ENCODE measurements at regions not wholly inside any gene's neighbourhood (a gene's known extent, or its start where the extent isn't known, plus 50 kb on each side); places are given as distances from the start of the nearest gene placed in this dataset.

DNA sequence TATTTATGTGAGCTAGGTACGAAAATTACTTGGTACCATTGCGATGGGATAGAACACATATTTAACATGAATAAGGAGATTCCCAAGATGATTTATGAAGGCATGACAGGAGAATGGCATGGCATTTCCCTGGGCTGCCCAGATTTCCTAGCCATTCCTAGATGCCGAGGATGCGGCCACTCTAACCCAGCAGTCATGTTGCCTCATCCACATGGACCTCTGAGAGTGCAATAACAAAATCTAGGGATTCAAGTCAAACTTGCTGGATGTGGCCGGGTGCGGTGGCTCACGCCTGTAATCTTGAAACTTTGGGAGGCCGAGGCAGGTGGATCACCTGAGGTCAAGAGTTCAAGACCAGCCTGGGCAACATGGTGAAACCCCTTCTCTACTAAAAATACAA is 110.8 kb upstream of the ARL4C start:
- POLR2A ChIA-PET (ENCODE audit: unreplicated experiment): no interaction called here
- H4K20me1 ChIP-seq (ENCODE audit: low read length): no peaks in the 10 kb centered on the region
- no peak for ATAC-seq
- H3K27ac ChIP-seq (ENCODE audit: low read length): no peak overlapping the region
- H3K9me3 ChIP-seq (ENCODE audit: low read length): no peaks in the 10 kb centered on the region
- H3K9ac ChIP-seq (ENCODE audit: low read length): no peak overlapping the region
- no peaks in the 10 kb centered on the region for H3K27me3 ChIP-seq (ENCODE audit: low read length)
- intact Hi-C loops (cut with micrococcal nuclease): no loop called here
- no peaks in the 10 kb centered on the region for H3K79me2 ChIP-seq (ENCODE audit: low read length)
- CTCF ChIA-PET: no interaction called here
- H3K4me3 ChIP-seq (ENCODE audit: low read length): no peak overlapping the region
- no peaks in the 10 kb centered on the region for H3K9me2 ChIP-seq (replicated peaks; ENCODE audit: low read length)
- no peak for DNase-seq
- no peak overlapping the region for H3K4me2 ChIP-seq (ENCODE audit: low read length)
- no peaks in the 10 kb centered on the region for H3K4me1 ChIP-seq (ENCODE audit: insufficient read depth, low read length)
- no peaks in the 10 kb centered on the region for H3K36me3 ChIP-seq (ENCODE audit: low read depth, low read length)
- BruUV-seq (replicated peaks): no TSS peak
- H3F3A ChIP-seq (ENCODE audit: low read length, unreplicated experiment): no peaks in the 10 kb centered on the region
- TF ChIP-seq EZH2phosphoT487 (IDR thresholded peaks at IDR 0.05; ENCODE audit: borderline replicate concordance, low read length) (no peak), EZH2 (IDR thresholded peaks at IDR 0.05; ENCODE audit: low read length, unreplicated experiment) (no peak)
- TF ChIP-seq, protein P1, sequence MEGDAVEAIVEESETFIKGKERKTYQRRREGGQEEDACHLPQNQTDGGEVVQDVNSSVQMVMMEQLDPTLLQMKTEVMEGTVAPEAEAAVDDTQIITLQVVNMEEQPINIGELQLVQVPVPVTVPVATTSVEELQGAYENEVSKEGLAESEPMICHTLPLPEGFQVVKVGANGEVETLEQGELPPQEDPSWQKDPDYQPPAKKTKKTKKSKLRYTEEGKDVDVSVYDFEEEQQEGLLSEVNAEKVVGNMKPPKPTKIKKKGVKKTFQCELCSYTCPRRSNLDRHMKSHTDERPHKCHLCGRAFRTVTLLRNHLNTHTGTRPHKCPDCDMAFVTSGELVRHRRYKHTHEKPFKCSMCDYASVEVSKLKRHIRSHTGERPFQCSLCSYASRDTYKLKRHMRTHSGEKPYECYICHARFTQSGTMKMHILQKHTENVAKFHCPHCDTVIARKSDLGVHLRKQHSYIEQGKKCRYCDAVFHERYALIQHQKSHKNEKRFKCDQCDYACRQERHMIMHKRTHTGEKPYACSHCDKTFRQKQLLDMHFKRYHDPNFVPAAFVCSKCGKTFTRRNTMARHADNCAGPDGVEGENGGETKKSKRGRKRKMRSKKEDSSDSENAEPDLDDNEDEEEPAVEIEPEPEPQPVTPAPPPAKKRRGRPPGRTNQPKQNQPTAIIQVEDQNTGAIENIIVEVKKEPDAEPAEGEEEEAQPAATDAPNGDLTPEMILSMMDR (conservative IDR thresholded peaks at IDR 0.05; ENCODE audit: low read depth, low read length): no peak
- no peak overlapping the region for H2AFZ ChIP-seq (ENCODE audit: low read length)

DNA sequence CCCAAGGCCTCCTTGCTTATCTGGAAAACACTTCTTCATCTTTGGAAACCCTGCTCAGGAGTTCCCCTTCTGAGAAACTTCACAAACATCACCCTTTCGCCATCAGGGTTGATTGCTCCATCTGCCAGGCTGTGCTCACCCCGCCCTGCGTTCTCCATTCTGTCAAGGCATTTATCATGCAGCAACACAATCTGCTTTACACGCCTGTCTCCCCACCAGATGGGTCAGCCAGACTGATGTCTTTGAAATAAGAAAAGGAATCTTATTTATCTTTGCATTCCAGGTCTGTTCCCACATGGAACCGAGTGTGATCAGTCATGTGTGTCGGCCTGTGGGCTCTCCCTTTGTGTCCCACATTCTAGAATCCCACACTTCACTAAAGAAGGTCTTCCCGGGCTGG is 110.0 kb upstream of the ARL4C start:
- H4K20me1 ChIP-seq (ENCODE audit: low read length): no peaks in the 10 kb centered on the region

DNA sequence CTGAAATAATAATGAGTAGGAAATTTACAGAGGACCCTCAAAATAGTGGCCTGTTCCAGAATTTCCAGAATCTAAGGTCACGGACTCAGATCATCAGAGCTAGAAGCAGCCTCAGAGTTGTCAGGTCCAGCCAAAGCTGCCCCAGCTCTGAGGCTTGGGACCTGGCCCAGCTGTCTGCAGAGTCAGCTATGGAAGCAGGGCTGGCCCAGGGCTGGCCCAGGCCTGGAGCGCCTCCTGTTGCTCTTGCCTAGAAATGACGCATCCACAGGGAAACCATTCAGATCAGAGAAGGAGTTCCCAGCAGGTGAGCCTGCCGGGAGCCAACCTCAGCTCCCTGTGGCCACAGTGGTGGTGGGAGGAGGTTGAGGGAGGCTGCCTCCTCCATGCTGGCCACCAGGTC is 106.7 kb upstream of the ARL4C start:
- Histone ChIP-seq H3K4me2 (ENCODE audit: low read length) (no peak overlapping the region), H3K36me3 (ENCODE audit: low read depth, low read length) (no peaks in the 10 kb centered on the region), H3K9me2 (replicated peaks; ENCODE audit: low read length) (no peaks in the 10 kb centered on the region), H3K79me2 (ENCODE audit: low read length) (no peaks in the 10 kb centered on the region), H3K4me3 (ENCODE audit: low read length) (no peak overlapping the region), H2AFZ (ENCODE audit: low read length) (no peak overlapping the region), H3K9me3 (ENCODE audit: low read length) (no peaks in the 10 kb centered on the region), H4K20me1 (ENCODE audit: low read length) (no peaks in the 10 kb centered on the region), H3F3A (ENCODE audit: low read length, unreplicated experiment) (no peaks in the 10 kb centered on the region), H3K27me3 (ENCODE audit: low read length) (no peaks in the 10 kb centered on the region), H3K4me1 (ENCODE audit: insufficient read depth, low read length) (no peaks in the 10 kb centered on the region), H3K9ac (ENCODE audit: low read length) (no peak overlapping the region), H3K27ac (ENCODE audit: low read length) (no peak overlapping the region)
- TF ChIP-seq, protein P1 (conservative IDR thresholded peaks at IDR 0.05; ENCODE audit: low read depth, low read length): 0 out of 2 replicates have a peak, but pooled peaks have one; percentile 16
- TF ChIP-seq EZH2phosphoT487 (IDR thresholded peaks at IDR 0.05; ENCODE audit: borderline replicate concordance, low read length): no peak
- ATAC-seq (no peak), DNase-seq (no peak)
- intact Hi-C loops (cut with micrococcal nuclease): no loop called here
- POLR2A ChIA-PET (ENCODE audit: unreplicated experiment): no interaction called here
- no TSS peak for BruUV-seq (replicated peaks)
- CTCF ChIA-PET: no interaction called here

More for the DNA sequence above, 110.0 kb upstream of the ARL4C start:
- Histone ChIP-seq H3K4me1 (ENCODE audit: insufficient read depth, low read length) (no peaks in the 10 kb centered on the region), H3K4me3 (ENCODE audit: low read length) (no peak overlapping the region), H3K4me2 (ENCODE audit: low read length) (no peak overlapping the region), H3K27me3 (ENCODE audit: low read length) (no peaks in the 10 kb centered on the region), H3K36me3 (ENCODE audit: low read depth, low read length) (no peaks in the 10 kb centered on the region), H3K9me3 (ENCODE audit: low read length) (no peaks in the 10 kb centered on the region), H3K9me2 (replicated peaks; ENCODE audit: low read length) (no peaks in the 10 kb centered on the region), H3K79me2 (ENCODE audit: low read length) (no peaks in the 10 kb centered on the region), H2AFZ (ENCODE audit: low read length) (no peak overlapping the region), H3K9ac (ENCODE audit: low read length) (no peak overlapping the region), H3F3A (ENCODE audit: low read length, unreplicated experiment) (no peaks in the 10 kb centered on the region), H3K27ac (ENCODE audit: low read length) (no peak overlapping the region)
- ChIA-PET CTCF (no interaction called here), POLR2A (ENCODE audit: unreplicated experiment) (no interaction called here)
- DNase-seq (no peak), ATAC-seq (no peak)
- TF ChIP-seq, protein P1 (conservative IDR thresholded peaks at IDR 0.05; ENCODE audit: low read depth, low read length): no peak
- TF ChIP-seq EZH2 (IDR thresholded peaks at IDR 0.05; ENCODE audit: low read length, unreplicated experiment) (no peak), EZH2phosphoT487 (IDR thresholded peaks at IDR 0.05; ENCODE audit: borderline replicate concordance, low read length) (no peak)
- intact Hi-C loops (cut with micrococcal nuclease): no loop called here
- BruUV-seq (replicated peaks): no TSS peak
